Islet precursor cell (in vitro differentiated cells): ENCODE measurements at regions not wholly inside any gene's neighbourhood (a gene's known extent, or its start where the extent isn't known, plus 50 kb on each side); places are given as distances from the start of the nearest gene placed in this dataset.

ENCODE experiments used
- DNase-seq: peaks from one replicate; pipeline ENCODE4 v3.0.0-alpha.2; 2018

DNA sequence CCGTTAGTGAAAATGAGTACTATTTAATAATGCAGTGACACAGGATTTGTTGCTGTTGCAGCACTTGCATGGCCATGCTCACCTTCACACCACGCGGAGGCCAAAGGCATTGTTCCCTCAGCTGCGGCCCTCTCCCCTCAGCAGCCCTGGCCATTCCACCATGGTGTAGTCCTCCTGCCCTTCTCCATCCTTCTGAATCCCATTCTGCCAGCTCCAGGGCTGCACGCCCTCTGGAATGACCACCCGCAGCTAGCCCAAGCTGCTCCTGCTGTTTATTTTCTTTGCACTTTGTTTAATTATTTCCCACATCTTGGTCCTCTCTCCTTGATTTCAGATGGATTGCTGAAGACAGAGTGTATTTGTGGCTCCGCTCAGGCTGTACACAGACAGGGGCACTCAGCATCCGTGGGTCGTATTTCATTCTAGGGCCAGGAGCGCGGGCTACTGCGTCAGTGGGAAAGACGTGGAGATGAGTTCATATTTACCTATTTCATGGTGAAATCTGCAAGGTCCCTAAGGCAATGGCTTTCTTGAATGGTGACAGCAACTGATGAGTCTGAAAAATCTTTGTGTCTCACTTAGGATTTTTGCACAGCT is 81.4 kb upstream of the DUSP22 start:
- no peak for DNase-seq

DNA sequence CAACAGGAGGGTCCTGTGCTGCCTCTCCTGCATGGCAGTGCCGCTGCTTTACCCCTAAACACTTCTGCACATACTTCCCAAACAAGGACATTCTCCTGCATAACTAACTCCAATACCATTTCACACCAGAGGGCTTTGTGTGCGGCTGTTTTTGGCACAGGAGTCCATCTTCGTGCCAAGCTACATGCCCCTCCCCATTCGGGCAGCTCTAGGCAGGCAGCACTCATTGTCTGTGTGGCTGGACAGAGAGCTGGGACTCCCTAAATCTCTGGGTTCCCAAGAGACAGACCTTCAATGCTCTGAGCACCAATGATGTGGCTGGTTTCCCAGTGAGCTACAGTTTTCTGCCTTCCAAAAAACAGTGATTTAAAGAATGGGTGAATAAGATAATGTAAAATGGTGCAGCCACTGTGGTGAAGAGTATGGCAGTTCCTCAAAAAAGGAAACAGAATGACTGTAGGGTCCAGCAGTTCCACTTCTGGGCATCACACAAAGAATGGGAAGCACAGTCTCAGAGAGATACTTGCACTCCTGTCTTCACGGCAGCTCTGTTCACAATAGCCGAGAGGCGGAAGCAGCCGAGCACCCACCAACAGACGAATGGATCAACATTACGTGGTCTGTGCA is 80.3 kb upstream of the DUSP22 start:
- no peak for DNase-seq

DNA sequence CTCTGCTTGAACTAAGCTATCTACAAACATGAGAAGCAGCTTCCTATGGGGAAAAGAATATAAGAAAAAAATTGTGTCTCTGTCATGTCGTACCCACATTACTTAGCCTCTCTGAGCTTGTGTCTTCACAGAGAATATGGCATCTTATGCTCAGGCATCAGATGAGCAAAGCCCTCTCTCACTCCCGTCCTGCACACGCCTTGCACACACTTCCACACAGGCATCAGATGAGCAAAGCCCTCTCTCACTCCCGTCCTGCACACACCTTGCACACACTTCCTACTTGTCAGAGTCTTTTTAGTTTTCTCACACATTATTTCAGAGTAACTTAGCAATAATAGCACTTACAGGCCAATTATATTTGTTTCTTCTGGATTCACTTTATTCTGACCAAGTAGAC is 79.0 kb upstream of the DUSP22 start:
- no peak for DNase-seq

DNA sequence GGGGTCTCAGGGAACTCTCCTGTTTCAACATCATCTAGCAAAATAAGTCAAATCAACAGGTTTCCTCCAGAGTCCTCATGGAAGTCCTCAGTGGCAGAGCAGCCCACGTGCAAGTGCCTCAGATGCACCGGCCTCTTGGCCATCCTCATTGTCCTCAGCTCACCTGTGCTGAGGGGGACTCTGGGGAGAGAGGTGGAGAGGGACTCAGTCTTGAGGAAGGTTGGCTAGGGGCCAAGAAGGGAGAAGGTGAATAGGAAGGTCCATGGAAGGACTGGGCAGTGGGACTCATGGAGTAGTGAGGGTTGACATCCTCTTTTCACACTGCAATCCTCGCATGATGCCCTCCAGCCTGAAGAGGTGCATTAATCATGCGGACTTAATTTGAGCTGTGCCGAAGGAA is 77.9 kb upstream of the DUSP22 start:
- no peak for DNase-seq

DNA sequence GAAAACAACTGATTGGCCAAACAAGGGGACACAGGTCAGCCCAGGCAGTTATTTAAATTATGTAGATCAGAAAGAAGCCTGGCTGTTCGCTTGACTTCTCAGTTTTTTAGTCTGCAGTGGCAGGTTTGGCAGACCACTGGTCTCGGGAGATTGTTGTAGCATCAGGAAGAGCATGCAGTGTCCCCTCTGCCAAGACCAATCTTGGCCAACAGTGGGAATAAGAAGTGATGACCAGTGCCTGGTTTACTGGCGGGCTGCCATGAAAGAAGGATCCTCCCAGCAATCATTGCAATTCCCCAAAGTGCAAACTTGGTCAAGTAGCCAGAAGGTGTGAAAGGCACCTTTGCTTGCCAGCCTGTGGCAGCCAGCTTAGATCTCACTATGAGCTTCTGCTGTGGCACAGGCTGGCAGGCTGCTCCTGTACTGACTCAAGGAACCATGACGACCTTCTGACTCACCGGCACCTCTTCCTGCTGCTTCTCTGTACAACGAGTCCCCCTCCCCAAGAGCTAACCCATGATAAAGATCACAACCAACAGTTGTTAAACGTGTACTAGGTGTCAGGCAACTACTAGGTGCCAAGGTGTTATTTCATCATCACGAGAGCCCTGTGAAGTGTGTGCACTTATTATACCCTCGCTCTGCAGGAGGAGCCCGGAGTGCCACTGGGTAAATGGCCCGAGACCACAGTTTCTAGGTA is 76.8 kb upstream of the DUSP22 start:
- no peak for DNase-seq

DNA sequence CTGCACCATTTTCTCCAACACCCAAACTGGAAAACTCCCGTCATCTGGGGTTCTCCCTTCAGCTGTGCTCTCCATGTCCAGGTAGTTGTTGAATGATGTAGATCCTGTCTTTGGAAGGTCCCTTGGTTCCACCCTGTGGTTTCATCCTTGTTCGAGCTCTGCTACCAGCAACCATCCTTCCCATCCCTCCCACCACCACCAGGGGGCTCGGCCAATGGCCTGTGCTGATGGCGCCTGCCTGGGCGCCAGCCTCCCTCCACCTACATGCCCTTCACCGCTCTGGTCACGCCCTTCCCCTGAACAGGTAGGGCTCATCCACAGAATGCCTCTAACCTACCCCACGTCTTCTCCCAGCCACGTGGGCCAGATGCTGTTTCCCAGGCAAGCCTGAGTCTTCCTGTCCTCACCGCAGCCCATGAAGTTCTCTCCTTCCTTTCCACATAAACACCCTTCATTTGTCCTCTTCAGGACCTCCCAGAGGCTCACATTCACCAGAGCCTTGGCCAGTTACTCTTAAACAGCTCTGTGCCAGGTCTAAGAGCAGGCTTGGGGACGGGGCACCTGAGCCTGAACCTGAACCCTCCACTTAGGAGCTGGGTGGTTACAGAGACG is 75.1 kb upstream of the DUSP22 start:
- peak; percentile 70 for DNase-seq

DNA sequence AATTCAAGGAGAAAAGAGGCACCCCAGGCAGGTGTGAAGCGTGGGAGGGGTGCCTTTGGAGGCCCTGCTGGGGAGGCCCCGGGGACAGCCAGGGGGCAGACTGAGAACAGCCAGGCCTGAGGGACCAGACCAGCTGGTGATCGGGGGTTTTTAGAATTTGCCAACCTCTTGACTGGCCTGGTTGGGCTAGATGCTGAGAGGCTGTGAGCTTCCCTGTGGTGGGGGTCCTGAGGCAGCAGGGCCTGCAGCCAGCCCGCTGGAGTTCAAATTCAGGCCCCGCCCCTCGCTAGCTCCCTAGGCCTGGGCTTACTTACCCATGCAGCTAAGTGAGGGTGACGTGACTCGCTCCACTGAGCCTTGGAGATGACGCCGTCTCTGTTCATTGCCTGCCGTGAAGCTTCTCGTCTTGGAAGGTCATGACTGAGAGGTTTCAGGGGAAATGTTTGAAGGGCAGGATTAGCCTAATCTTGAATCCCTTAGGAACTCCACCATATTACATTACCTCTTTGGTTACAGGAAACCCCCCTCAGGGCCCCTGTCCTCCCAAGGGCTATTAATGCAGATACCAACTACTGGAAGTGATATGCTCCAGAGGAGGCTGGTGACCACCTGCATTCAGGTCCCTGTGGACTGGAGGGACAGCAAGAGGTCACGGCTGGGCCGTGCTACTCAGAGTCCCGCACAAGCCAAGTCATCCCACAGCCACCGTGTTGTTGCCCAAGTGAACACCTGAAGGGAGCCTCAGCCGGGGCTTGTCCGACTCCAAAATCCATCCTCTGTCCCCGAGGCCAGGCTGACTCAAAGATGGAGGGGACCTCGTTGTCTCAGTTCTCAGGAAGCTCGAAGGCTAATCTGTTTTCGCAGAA is 73.9 kb upstream of the DUSP22 start:
- DNase-seq, result no peak

DNA sequence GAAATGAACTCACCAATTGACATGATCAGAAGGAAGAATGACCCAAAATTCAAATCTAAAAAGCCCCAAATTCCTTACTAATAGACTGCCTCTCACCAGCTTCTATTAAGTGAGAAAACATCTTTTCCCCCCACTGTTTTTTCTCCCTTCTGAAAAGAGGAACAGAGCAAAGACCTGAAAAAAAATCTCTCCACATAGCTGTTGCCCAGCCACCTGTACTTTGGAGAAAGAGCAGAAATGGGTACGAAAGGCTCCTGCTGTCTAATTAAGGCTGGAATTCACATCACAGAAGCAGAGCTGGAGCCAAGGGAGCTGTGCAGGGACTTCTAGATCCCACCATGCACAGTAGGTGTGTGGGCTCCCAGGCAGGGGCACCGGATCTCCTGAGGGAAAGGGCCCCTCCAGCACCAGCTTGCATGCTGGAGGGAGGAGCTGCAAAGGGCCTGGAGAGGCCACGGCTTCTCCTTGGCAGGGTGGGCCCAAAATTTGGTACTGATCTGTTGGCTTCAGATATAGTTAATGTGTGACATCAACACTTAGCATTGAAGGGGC is 73.2 kb upstream of the DUSP22 start:
- DNase-seq, result peak; percentile 41

DNA sequence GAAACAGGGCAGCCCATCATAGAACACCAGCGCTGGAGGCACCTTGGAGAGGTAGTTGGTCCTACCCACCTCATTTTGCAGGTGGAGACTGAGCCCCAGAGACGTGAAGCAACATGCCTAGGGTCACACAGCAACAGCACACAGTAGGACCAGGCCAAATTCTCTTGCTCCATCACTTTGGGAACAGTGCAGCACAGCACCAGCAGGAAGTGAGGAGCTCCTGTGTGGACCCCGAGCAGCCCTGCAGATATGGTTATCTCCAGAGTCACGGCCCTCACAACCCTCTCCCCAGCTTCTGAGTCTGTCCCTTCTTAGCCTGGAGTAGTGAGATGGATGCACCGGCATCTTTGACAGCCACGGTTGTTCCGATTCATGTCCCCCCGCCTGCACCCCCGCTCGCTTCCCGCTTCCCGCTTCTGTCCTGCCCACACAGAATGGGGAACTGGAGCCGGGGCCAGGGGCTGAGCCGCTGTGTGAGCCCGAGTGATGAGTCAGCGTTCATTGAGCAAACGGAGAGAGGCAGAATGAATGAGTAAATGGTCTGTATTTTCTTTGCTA is 72.6 kb upstream of the DUSP22 start:
- DNase-seq, result peak; percentile 69

DNA sequence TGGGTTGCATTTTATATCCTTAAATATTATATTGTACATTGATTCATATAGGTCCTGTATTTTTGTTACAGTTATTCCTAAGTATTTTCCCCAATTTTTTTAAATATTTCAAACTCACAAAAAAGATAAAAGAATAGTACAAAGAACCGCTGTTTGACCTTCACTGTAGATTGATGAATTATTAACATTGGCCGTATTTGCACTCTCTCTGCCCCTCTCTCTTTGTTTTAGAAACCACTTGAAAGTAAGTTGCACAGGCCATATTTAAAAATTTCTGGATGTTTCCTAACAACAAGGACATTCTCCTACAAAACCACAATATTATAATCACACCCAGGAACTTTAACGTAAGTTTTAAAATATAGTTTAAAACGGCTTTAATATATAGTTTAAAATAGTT is 72.0 kb upstream of the DUSP22 start:
- no peak for DNase-seq

DNA sequence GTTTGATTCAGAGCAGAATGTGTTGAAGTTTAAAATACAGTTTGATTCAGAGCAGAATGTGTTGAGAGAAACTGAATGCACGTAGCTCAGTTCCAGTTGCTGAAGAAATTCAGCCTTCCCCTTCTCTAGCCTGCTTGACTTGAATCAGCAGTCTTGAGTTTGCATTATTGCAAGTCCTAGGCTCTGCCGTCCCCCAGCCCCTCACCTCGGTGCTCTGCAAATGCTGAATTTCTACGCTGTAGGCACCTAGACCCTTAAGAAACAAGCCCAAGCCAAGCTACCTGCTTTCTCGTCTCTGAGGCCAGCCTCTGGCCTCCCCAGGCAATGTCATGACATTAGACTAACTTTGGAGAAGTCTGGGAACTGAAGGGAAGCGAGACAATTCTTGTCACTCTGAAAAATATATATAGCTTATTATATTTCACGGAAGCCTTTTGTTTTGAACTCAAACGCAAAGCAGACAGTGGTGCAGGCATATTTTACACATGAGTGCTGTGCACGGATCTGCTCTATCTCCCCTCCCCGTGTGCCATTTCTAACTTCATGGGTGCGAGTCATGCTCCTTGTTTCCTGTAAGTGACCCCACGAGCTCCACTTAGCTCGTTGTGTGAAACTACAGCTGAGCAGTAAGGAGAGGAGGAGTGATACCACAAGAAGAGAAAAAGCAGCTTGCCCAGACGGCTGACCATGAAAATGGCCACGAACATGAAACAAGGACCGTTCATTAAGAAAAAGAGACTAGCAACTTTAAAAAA is 71.4 kb upstream of the DUSP22 start:
- peak; percentile 74 for DNase-seq

DNA sequence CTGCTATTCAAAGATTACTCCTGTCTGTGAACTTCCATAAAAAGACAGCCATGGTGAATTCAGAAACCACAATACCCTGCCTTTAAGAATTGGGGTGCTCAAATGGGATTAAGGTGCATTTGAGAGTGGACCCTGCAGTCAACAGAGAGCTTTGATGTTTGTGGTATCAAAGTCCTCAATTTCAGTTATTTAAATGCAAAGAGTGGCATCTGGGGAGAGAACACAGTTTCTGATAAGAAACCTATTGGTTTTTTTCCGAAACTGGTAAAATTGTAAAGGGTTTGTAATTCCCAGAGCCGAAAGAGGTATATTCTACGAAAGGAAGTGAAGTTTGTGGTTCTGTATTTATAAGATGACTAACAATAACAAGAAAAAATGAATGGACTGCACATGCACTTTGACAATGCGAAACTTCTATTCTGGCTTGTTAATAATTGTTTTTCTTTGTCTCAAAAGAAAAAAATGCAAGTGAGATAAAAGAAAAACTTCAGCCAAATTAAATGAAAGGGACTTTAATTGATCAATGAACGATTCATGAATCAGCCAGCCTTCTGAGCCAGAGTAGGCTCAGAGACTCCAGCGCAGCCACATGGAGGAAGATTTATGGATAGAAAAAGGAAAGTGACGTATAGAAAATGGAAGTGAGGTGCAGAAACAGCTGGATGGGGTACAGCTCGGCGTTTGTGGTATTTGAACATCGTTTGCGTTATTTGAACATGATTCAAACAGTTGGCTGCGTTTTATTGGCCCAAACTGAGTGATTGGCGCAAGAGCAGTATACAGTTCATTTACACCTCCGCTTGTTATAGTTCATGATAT is 70.5 kb upstream of the DUSP22 start:
- DNase-seq, result no peak

DNA sequence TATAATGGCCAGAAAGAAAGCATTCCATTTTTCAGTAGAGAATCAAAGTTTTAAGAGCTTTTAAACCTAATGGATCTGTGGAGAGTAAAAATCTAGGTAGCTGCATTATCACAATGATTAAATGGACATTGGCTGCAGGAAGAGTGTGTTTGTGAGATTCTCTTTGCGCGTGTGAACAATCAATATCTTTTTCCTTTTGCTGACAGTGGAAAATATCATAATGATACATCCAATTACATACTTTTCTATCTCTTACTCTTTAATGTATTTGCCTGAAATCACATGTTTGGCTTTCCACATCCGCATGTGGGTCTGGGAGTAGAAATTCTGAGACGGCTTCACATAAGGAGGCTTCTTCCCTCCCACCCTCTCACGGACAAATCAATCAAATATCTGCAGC is 69.8 kb upstream of the DUSP22 start:
- DNase-seq, result no peak

DNA sequence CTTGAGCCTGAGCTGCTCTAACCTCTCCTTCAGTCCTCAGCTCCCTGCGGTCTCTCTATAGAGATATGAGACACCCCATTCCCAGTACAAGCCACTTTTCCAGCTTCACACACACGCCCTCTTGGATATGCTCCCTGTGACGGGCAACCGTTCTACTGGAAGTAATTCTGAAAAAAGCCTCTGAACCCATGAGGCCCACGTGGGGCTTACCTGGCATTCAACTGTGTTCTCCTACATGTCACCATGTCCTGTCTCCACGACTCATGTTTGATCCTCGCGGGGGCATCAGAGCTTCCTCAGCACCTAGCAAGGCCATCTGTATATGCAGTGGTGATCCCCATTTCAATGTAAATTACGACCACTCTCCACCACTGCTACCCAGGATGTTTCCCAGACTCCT is 69.2 kb upstream of the DUSP22 start:
- DNase-seq, result no peak

DNA sequence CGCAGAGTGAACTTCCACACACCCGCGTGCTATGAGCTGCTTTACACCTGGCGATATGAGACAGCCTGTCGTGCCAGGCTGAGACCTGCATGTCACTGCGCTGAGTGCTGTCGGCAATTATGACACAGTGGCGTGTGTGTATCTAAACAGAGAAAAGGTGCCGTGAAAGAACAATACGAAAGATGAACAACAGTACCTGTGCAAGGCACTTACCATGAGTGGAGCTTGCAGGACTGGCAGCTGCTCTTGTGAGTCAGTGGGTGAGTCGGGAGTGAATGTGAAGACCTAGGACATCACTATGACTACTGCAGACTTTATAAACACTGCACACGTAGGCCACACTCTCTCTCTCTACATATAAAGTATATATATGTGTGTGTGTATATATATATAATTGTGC is 68.5 kb upstream of the DUSP22 start:
- DNase-seq, result no peak

DNA sequence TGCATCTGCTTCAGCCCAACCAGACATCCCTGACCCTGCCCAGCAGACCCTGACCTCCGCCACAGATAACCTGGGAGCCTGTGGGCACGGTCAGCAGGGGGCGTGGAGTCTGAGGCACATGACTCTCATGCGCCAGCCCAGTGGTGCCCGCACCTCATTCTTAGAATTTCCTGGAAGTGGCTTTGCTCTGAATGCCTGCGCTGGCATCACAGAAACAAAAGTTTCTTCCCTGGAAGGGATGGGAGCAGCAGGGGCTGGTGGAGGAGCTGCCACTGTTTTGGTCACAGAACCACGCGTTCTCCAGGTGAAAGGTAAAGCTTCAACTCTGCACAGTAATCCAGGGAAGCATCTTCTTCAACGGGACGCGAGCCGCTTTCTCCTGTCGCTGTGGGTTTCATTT is 67.9 kb upstream of the DUSP22 start:
- DNase-seq, result no peak

DNA sequence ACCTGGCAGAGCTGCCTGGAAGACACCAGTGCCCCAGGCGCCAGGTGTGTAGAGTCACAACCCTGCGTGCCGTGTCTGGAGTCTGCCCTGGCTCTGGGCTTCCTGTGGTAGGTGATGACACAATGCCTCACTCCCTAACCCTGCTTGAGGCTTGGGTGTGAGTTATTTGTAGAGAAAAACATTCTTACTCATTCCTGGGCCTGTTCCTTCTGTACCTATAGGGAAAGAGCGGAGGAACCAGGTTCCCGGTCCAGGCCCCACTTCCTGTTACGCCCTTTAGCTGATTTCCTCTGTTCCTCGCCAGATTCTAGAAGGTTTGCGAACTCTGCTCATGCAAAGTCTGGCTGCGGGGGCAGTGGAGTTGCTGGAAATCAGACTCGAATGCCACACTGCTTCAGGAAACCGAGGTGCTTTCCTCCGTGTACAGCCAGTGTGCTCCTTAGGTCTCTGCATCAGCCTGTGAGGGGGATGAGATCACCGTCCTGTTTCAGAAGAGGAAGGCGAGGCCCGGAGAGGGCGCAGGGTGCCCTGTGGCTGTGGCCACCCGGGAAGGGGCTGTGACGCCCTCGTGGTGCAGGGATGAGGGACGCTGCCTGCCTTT is 67.1 kb upstream of the DUSP22 start:
- peak; percentile 66 for DNase-seq

DNA sequence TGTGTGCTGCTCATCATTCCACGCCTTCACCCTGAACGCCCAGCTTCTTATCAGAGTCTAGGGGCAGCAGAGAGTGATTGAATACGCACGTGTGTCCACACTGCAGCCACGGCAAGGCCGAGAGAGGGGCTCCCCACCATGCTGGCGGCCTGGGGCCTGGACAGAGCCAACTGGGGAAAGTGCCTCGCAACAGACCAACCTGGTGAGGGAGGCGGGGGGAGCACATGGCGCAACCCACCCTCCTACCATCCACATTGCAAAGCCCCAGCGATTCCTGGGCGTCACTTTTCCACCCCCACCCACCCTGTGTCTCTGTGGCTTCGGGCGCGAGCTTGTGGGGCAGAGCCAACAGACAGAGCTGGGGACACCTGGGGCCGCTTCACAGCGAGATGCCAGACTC is 66.4 kb upstream of the DUSP22 start:
- no peak for DNase-seq

DNA sequence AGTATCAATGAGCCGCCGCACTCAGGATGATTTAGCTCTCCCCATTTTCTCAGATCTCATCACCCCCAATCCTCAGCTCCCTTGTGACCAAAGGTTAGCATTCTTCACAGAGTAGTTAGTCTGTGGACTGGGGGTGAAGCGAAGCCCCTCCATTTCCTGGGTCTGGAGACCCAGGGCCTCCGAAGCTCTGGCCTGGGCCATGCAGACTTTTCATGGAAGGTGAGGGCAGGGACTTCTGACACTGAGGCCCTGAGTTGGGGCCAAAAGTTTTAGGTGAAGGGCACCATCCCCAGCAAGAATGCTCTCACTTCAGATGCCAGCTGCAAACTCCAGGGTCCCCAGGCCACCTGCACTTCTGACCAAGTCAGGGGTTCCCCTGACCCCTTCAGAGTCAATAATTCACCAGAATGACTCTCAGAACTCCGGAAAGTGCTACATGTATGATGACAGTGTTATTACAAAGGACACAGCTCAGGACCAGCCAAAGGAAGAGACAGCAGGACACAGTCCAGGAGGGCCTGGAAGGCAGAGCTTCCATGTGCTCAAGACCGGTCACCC is 65.7 kb upstream of the DUSP22 start:
- no peak for DNase-seq
